KBM-7 (cell line): ENCODE measurements at regions not wholly inside any gene's neighbourhood (a gene's known extent, or its start where the extent isn't known, plus 50 kb on each side); places are given as distances from the start of the nearest gene placed in this dataset.

ENCODE experiments used
- DNase-seq: peaks from one replicate; pipeline ENCODE4 v3.0.0-alpha.2; 2015
- in situ Hi-C: fragments of 300-500 bp; cut with MboI; formaldehyde crosslinking; loops from 2 replicates; pipeline ENCODE4 v1.14.3; 2020; ENCODE audit warnings: low sequenced_read_pairs, low pct_unique_long_range_greater_than_20kb, mixed read lengths

GRCh38 chr20:39292193-39292736 lies 330.1 kb downstream of the DHX35 start:
- in situ Hi-C loops: no loop called here
- no peak for DNase-seq

DNA sequence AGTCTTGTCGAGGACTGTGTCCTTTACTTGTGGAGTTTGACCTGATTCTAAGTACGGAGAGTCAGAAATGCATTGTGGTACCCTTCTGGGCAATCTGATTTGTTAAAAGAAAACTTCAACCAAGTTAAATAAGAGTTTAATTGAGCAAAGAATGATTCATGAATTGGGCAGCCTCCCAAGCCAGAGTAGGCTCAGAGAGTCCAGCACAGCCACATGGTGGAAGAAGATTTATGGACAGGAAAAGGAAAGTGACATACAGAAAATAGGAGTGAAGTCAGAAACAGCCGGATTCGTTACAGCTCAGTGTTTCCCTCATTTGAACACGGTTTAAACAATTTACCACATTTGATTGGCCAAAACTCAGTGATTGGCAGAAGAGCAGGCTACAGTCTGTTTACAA lies 329.2 kb downstream of the DHX35 start:
- no peak for DNase-seq
- in situ Hi-C loops: no loop called here

- in situ Hi-C loops: no loop called here
- no peak for DNase-seq
These were observed 328.4 kb downstream of the DHX35 start for GRCh38 chr20:39290575-39290974.

DNA sequence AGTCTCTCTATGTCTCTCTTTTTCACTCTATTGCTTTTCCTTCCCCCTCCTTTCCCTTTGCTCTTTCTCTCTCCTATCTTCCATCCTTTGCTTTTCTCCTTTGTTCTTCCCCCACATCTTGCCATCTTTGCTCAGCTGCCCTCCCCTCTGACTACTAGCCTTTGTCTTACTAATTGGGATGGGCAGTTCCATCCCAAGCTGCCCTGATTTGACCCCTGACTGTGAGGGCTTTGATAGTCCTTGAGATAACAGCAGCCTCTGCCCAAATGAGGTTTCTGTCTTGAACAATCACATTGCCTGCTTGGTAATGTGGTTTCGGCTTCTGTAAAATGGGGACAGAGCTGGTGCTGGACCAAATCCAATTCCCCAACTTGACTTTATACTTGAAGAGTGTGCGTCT lies 327.7 kb downstream of the DHX35 start:
- in situ Hi-C loops: no loop called here

GRCh38 chr20:39289316-39289715 lies 327.2 kb downstream of the DHX35 start:
- in situ Hi-C loops: no loop called here
- no peak for DNase-seq

More for the DNA sequence above, 327.7 kb downstream of the DHX35 start:
- DNase-seq: no peak

GRCh38 chr20:39283464-39283863 lies 321.3 kb downstream of the DHX35 start:
- DNase-seq: no peak
- in situ Hi-C loops: no loop called here

GRCh38 chr20:39282619-39283092 lies 320.5 kb downstream of the DHX35 start:
- in situ Hi-C loops: no loop called here
- no peak for DNase-seq

GRCh38 chr20:39280875-39281274 lies 318.7 kb downstream of the DHX35 start:
- in situ Hi-C loops: no loop called here

GRCh38 chr20:39278230-39278788 lies 316.2 kb downstream of the DHX35 start:
- DNase-seq: no peak

More at GRCh38 chr20:39280875-39281274, 318.7 kb downstream of the DHX35 start:
- DNase-seq: no peak

DNA sequence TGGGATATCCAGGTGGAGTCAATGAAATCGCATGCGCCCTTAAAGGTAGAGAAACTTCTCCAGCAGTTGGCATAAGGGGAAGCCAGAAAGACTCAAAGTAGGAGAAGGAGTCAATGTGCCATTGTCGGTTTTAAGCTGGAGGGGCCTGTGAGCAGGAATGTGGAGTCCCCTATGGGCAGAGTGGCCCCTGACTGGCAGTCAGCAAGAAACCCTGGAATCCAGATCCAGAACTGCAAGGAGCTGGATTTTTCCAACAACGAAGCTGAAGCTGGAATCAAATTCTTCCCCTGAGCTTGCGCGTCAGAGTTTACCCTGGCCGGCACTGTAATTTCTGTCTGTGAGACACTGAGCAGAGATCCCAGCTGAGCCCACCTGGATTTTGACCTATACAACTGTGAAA lies 315.0 kb downstream of the DHX35 start:
- in situ Hi-C loops: no loop called here
- DNase-seq: no peak

More at GRCh38 chr20:39278230-39278788, 316.2 kb downstream of the DHX35 start:
- in situ Hi-C loops: no loop called here

DNA sequence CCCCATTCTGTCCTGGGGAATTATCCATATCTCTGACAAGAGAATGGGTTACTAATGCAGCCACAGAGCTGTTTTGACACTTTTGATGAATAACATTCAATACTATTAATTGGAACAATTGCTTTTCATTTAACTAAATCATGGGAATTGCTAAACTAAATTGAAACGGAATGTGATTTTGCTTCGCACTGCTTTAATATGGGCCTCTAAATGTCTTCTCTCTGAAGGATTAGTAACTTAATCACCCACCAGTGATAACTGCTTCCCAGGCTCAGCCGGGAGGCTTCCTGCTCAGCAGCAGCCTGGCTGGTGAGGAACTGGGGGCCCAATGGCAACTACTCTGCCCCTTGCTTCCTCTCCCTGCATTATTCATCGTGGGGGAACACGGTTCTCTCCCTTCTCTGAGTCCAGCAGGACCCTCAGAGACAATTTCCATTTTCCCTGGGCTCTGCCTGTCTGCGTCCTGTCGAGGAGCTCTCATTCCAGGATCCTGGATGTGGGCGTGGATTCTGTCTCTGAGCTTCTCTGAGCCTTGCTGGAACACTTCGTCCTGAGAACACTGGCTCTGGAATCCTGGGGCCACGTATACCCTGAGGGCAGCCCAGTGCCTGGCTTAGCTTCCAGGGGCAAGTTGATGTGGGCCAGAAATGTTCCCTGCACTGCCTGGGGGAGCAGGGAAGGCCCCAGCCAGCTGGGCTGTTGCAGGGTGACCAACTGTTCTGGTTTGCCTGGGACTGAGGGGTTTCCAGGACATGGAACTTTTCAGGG lies 308.9 kb downstream of the DHX35 start:
- DNase-seq: no peak
- in situ Hi-C loops: no loop called here

GRCh38 chr20:39269493-39270217 lies 307.5 kb downstream of the DHX35 start:
- DNase-seq: no peak
- in situ Hi-C loops: no loop called here

DNA sequence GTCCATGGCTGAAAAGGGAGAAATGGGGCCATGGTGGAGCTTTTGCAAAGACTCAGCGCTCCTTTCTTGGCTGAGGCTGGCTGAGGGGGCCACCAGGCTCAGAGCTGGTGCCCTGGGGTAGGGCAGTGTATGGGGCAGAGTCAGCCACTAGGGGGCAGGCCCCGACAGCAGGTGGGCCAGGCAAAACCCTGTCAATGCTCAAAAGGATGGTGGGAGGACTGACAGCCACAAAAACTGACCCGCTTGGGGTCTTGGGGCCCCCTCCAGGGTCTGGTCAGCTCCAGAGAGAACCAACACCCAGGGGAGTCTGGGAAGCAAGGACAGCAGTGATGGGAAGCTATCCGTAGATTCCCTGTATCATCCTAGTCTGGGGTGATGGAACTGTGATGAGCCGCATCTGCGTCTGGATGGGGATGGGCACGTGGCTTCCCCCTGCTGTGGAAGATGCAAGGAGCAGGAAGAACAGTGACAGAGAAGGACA lies 306.9 kb downstream of the DHX35 start:
- DNase-seq: peak; percentile 50
- in situ Hi-C loops: no loop called here

DNA sequence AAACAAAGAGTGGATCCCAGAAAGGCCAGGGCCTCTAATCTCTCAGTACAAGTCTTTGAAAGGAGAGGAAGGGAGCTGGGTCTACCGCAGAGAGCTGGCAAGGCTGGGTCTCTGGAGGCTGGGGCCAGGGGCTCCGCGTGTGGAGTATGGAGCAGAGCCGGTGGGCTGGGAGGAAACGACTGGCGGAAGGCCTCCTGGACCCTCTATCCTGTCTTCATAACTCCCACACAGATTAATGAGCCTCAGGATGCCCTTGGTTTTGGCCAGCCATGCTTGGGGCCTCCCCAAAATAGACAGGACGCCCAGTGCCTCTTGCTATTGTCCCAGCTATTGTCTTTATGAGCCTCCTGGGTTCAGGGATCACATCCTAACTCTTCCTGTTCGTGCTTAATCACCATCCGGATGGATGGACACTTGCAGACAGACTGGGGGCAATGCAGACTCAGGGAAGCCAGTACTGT lies 306.4 kb downstream of the DHX35 start:
- in situ Hi-C loops: no loop called here
- DNase-seq: no peak

- in situ Hi-C loops: no loop called here
- DNase-seq: no peak
These were observed 304.8 kb downstream of the DHX35 start for GRCh38 chr20:39266989-39267388.

DNA sequence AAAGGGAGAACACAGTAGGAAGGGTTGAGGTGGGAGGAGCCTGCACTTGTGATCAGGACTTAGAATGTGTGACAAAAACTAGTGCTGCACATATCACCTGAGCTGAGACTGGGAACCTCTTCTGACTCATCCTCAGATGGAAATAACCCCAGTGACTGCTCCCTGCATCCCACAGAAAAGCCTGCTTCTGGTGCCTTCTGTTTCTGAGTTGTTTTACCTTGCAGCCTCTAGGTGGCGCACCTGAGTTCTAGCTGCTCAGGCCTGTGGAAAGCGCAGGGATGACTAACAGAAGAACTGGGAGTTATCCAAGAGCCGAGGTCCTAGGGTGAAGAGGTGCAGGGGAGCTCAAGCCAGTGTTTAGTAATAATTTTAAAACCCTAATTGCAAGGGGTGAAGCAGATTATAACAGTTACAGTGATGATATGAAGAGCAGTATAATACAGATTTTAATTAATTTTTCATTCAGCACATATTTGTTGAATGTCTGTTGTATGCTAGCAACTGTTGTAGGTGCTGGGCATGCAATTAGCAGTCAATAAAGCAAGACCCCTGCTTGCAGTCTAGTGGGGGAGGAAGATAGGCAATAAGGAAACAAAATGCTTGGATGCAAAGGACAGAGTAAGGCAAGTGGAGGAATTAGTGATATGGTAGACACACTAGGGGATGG lies 302.5 kb downstream of the DHX35 start:
- in situ Hi-C loops: no loop called here
- DNase-seq: peak; percentile 41

- in situ Hi-C loops: no loop called here
- DNase-seq: no peak
These were observed 300.9 kb downstream of the DHX35 start for GRCh38 chr20:39263076-39263475.

DNA sequence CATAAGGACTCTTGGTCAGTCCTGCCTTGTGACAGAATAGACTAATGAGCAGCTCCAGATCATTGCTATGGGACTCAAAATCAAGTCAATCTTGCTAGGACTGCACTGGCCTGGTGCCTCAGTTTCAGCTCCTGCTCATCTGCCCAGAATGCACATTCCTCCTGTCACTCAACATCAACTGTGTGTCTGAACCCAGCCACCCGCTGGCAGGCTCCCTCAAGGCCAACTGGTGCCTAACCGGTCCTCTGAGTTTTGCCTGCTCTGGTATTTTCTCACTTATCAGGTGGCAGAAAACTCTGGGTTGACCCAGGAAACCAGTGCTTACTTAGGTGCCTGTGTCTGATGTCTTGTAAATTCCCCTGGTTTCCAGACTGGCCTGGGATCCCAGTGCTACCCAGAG lies 297.7 kb downstream of the DHX35 start:
- in situ Hi-C loops: no loop called here
- DNase-seq: no peak
